Astrocyte (in vitro differentiated cells and primary cell): ENCODE measurements at regions not wholly inside any gene's neighbourhood (a gene's known extent, or its start where the extent isn't known, plus 50 kb on each side); places are given as distances from the start of the nearest gene placed in this dataset.

Source experiments
- EZH2 ChIP-seq: IDR thresholded peaks from 2 replicates; pipeline ENCODE4 v1.6.1; 2012; ENCODE audit warnings: mild to moderate bottlenecking, low read length, inconsistent platforms; ENCODE audit not compliant: insufficient read depth
- TF ChIP-seq, protein P1 (sequence below): IDR thresholded peaks from 2 replicates; pipeline ENCODE4 v1.5.1; 2011; ENCODE audit warnings: low read depth, mild to moderate bottlenecking, inconsistent platforms, low read length, moderate library complexity; ENCODE audit not compliant: insufficient read depth

DNA sequence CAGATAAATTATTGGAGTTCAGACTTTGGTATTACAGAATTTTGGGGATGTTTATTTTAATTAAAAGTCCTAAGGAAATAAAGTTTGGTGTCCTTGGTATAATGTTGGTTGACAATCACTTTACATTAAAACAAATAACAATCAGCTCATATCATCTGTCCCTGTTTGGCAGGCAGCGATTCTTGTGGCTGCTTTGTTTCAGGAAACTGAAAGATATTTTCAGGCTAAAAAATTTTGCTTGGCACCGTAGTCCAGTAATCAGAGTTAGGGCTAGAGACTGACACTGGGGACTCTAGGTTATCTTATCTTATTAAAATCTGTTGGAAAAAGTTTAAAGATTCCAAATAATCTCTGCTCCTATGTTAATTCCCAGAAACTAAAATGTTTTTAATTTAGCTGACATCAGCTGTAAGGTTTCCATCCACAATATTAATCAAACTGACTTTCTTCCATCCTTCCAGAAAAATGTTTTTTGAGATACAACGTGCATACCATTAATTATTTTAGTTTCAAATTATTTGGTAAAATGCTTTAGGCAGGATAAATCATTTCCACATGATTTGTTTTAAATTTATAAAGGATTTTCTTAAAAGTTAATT is 97.6 kb downstream of the ZIC5 start:
- TF ChIP-seq, protein P1, sequence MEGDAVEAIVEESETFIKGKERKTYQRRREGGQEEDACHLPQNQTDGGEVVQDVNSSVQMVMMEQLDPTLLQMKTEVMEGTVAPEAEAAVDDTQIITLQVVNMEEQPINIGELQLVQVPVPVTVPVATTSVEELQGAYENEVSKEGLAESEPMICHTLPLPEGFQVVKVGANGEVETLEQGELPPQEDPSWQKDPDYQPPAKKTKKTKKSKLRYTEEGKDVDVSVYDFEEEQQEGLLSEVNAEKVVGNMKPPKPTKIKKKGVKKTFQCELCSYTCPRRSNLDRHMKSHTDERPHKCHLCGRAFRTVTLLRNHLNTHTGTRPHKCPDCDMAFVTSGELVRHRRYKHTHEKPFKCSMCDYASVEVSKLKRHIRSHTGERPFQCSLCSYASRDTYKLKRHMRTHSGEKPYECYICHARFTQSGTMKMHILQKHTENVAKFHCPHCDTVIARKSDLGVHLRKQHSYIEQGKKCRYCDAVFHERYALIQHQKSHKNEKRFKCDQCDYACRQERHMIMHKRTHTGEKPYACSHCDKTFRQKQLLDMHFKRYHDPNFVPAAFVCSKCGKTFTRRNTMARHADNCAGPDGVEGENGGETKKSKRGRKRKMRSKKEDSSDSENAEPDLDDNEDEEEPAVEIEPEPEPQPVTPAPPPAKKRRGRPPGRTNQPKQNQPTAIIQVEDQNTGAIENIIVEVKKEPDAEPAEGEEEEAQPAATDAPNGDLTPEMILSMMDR: no peak
- no peak for TF ChIP-seq EZH2
